ENCODE measurements at regions not wholly inside any gene's neighbourhood (a gene's known extent, or its start where the extent isn't known, plus 50 kb on each side); places are given as distances from the start of the nearest gene placed in this dataset.

- DNase-seq (ENCODE audit: low spot score) = no peak
- no peak for TF ChIP-seq CTCF (IDR thresholded peaks at IDR 0.05)
- no peak overlapping the region for H3K4me3 Mint-ChIP-seq (ENCODE audit: unreplicated experiment)
- H3K9me3 Mint-ChIP-seq (ENCODE audit: low read depth) = no peaks in the 10 kb centered on the region
- H3K27me3 Mint-ChIP-seq (ENCODE audit: low read depth) = peaks cover 5% of the 10 kb centered on the region
- peaks cover 24% of the 10 kb centered on the region for H3K4me1 Mint-ChIP-seq (ENCODE audit: low read depth)
- no peak overlapping the region for H3K27ac Mint-ChIP-seq (ENCODE audit: unreplicated experiment)
- H3K36me3 Mint-ChIP-seq (ENCODE audit: low read depth) = no peaks in the 10 kb centered on the region
Measured at GRCh38 chr10:124324451-124324850, 94.3 kb downstream of the OAT start.

GRCh38 chr10:124323806-124324205, 94.9 kb downstream of the OAT start:
- no peak for TF ChIP-seq CTCF (IDR thresholded peaks at IDR 0.05)
- H3K9me3 Mint-ChIP-seq (ENCODE audit: low read depth) = no peaks in the 10 kb centered on the region
- no peak overlapping the region for H3K4me3 Mint-ChIP-seq (ENCODE audit: unreplicated experiment)
- no peak overlapping the region for H3K27ac Mint-ChIP-seq (ENCODE audit: unreplicated experiment)
- DNase-seq (ENCODE audit: low spot score) = no peak
- H3K36me3 Mint-ChIP-seq (ENCODE audit: low read depth) = no peaks in the 10 kb centered on the region
- peaks cover 21% of the 10 kb centered on the region for H3K4me1 Mint-ChIP-seq (ENCODE audit: low read depth)
- H3K27me3 Mint-ChIP-seq (ENCODE audit: low read depth) = peaks cover 5% of the 10 kb centered on the region

GRCh38 chr10:124323111-124323725, 95.5 kb downstream of the OAT start:
- Mint-ChIP-seq H3K27me3 (ENCODE audit: low read depth) (peaks cover 5% of the 10 kb centered on the region), H3K27ac (ENCODE audit: unreplicated experiment) (no peak overlapping the region), H3K36me3 (ENCODE audit: low read depth) (no peaks in the 10 kb centered on the region), H3K4me1 (ENCODE audit: low read depth) (peaks cover 17% of the 10 kb centered on the region), H3K9me3 (ENCODE audit: low read depth) (no peaks in the 10 kb centered on the region), H3K4me3 (ENCODE audit: unreplicated experiment) (no peak overlapping the region)
- no peak for DNase-seq (ENCODE audit: low spot score)
- TF ChIP-seq CTCF (IDR thresholded peaks at IDR 0.05) = no peak

GRCh38 chr10:124322191-124322980, 96.3 kb downstream of the OAT start:
- H3K27me3 Mint-ChIP-seq (ENCODE audit: low read depth) = peaks cover 5% of the 10 kb centered on the region
- peaks cover 17% of the 10 kb centered on the region for H3K4me1 Mint-ChIP-seq (ENCODE audit: low read depth)
- no peaks in the 10 kb centered on the region for H3K9me3 Mint-ChIP-seq (ENCODE audit: low read depth)
- no peak overlapping the region for H3K4me3 Mint-ChIP-seq (ENCODE audit: unreplicated experiment)
- no peak for TF ChIP-seq CTCF (IDR thresholded peaks at IDR 0.05)
- H3K36me3 Mint-ChIP-seq (ENCODE audit: low read depth) = no peaks in the 10 kb centered on the region
- no peak for DNase-seq (ENCODE audit: low spot score)
- no peak overlapping the region for H3K27ac Mint-ChIP-seq (ENCODE audit: unreplicated experiment)

GRCh38 chr10:124321433-124322089, 97.2 kb downstream of the OAT start:
- no peak overlapping the region for H3K4me3 Mint-ChIP-seq (ENCODE audit: unreplicated experiment)
- H3K36me3 Mint-ChIP-seq (ENCODE audit: low read depth) = no peaks in the 10 kb centered on the region
- DNase-seq (ENCODE audit: low spot score) = no peak
- no peak for TF ChIP-seq CTCF (IDR thresholded peaks at IDR 0.05)
- H3K4me1 Mint-ChIP-seq (ENCODE audit: low read depth) = peaks cover 17% of the 10 kb centered on the region
- peaks cover 5% of the 10 kb centered on the region for H3K27me3 Mint-ChIP-seq (ENCODE audit: low read depth)
- H3K27ac Mint-ChIP-seq (ENCODE audit: unreplicated experiment) = no peak overlapping the region
- no peaks in the 10 kb centered on the region for H3K9me3 Mint-ChIP-seq (ENCODE audit: low read depth)
